HEK293T (cell line): ENCODE measurements at regions not wholly inside any gene's neighbourhood (a gene's known extent, or its start where the extent isn't known, plus 50 kb on each side); places are given as distances from the start of the nearest gene placed in this dataset.

Source experiments
- CTCF ChIA-PET: fragments of 350-600 bp; formaldehyde crosslinking; extraction: SDS; loops from one replicate; lab custom pipeline; 2021; ENCODE audit warnings: antibody characterized with exemption, inconsistent platforms; lab: Yijun Ruan, JAX
- POLR2A ChIA-PET: fragments of 350-600 bp; formaldehyde crosslinking; extraction: SDS; loops from one replicate; lab custom pipeline; 2020; ENCODE audit warnings: antibody characterized with exemption, inconsistent platforms; lab: Yijun Ruan, JAX
- DNase-seq: peaks from one replicate; pipeline ENCODE4 v3.0.0; 2012; ENCODE audit warnings: mixed read lengths; ENCODE audit errors: extremely low spot score
- ARNT ChIP-seq: fragments of 450-650 bp; IDR thresholded peaks from 2 replicates; pipeline ENCODE4 v1.6.1; 2017; ENCODE audit warnings: mild to moderate bottlenecking
- BHLHE40 ChIP-seq: fragments of 450-650 bp; IDR thresholded peaks from 2 replicates; pipeline ENCODE4 v1.6.1; 2016; ENCODE audit warnings: mild to moderate bottlenecking, moderate library complexity, borderline replicate concordance
- CTBP1 ChIP-seq: fragments of 450-650 bp; IDR thresholded peaks from 2 replicates; pipeline ENCODE4 v1.6.1; 2016; ENCODE audit warnings: borderline replicate concordance
- ELF4 ChIP-seq: fragments of 450-650 bp; IDR thresholded peaks from 2 replicates; pipeline ENCODE4 v1.6.1; 2017; ENCODE audit warnings: antibody characterized with exemption
- FOXA1 ChIP-seq: fragments of 450-650 bp; IDR thresholded peaks from 2 replicates; pipeline ENCODE4 v1.6.1; 2016; ENCODE audit warnings: mild to moderate bottlenecking
- FOXK2 ChIP-seq: fragments of 450-650 bp; IDR thresholded peaks from 2 replicates; pipeline ENCODE4 v1.6.1; 2016; ENCODE audit warnings: mild to moderate bottlenecking
- FOXM1 ChIP-seq: fragments of 450-650 bp; IDR thresholded peaks from 2 replicates; pipeline ENCODE4 v1.6.1; 2017; ENCODE audit warnings: mild to moderate bottlenecking, borderline replicate concordance
- HDGF ChIP-seq: fragments of 450-650 bp; IDR thresholded peaks from 2 replicates; pipeline ENCODE4 v1.6.1; 2017; ENCODE audit warnings: antibody characterized with exemption, borderline replicate concordance
- L3MBTL2 ChIP-seq: fragments of 450-650 bp; conservative IDR thresholded peaks from 2 replicates; pipeline ENCODE4 v1.6.1; 2016; ENCODE audit warnings: mild to moderate bottlenecking
- LEF1 ChIP-seq: fragments of 450-650 bp; IDR thresholded peaks from 2 replicates; pipeline ENCODE4 v1.6.1; 2017; ENCODE audit warnings: mild to moderate bottlenecking, borderline replicate concordance
- NFRKB ChIP-seq: fragments of 450-650 bp; IDR thresholded peaks from 2 replicates; pipeline ENCODE4 v1.6.1; 2016; ENCODE audit warnings: mild to moderate bottlenecking, moderate library complexity
- PKNOX1 ChIP-seq: fragments of 450-650 bp; IDR thresholded peaks from 2 replicates; pipeline ENCODE4 v1.6.1; 2016
- SP1 ChIP-seq: fragments of 450-650 bp; IDR thresholded peaks from 2 replicates; pipeline ENCODE4 v1.6.1; 2017
- SUZ12 ChIP-seq: fragments of 450-650 bp; IDR thresholded peaks from 2 replicates; pipeline ENCODE4 v1.6.1; 2016; ENCODE audit warnings: mild to moderate bottlenecking
- TARDBP ChIP-seq: fragments of 450-650 bp; IDR thresholded peaks from 2 replicates; pipeline ENCODE4 v1.6.1; 2016
- ZNF384 ChIP-seq: fragments of 450-650 bp; IDR thresholded peaks from 2 replicates; pipeline ENCODE4 v1.6.1; 2016

DNA sequence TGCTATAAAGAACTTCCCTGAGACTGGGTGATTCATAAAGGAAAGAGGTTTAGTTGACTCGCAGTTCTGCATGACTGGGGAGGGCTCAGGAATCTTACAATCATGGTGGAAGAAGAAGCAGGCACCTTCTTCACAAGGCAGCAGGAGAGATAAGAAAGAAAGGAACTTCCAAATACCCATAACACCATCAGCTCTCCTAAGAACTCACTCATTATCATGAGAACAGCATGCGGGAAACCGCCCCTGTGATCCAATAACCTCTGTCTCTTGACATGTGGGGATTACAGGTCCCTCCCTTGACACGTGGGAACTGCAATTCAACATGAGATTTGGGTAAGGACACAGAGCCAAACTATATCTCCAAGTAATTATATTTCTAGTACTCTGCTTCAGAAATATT is 163.8 kb upstream of the CDH20 start:
- TF ChIP-seq ZNF384 (no peak), PKNOX1 (no peak), SP1 (no peak), CTBP1 (no peak), TARDBP (no peak), SUZ12 (no peak)
- CTCF ChIA-PET: no interaction called here
- no peak for DNase-seq
- POLR2A ChIA-PET: no interaction called here

GRCh38 chr18:61172624-61173023 is 160.6 kb upstream of the CDH20 start:
- ChIA-PET POLR2A (no interaction called here), CTCF (no interaction called here)
- TF ChIP-seq FOXK2 (no peak), LEF1 (no peak), CTBP1 (no peak), SP1 (no peak), FOXM1 (no peak), L3MBTL2 (no peak), ZNF384 (no peak), HDGF (no peak), PKNOX1 (no peak), ELF4 (no peak), SUZ12 (no peak), BHLHE40 (no peak), FOXA1 (no peak), TARDBP (no peak), NFRKB (no peak), ARNT (no peak)
- no peak for DNase-seq

- ChIA-PET POLR2A (no interaction called here), CTCF (no interaction called here)
These were observed 159.7 kb upstream of the CDH20 start for GRCh38 chr18:61173554-61173953.

GRCh38 chr18:61183798-61184197 is 149.4 kb upstream of the CDH20 start:
- POLR2A ChIA-PET: no interaction called here
- TF ChIP-seq BHLHE40: no peak
- TF ChIP-seq SUZ12: no peak
- TF ChIP-seq FOXK2: no peak
- TF ChIP-seq CTBP1: no peak
- TF ChIP-seq ELF4: no peak
- TF ChIP-seq FOXM1: no peak
- TF ChIP-seq PKNOX1: no peak
- no peak for TF ChIP-seq L3MBTL2
- no peak for TF ChIP-seq LEF1
- no peak for TF ChIP-seq ARNT
- no peak for TF ChIP-seq SP1
- no peak for TF ChIP-seq TARDBP
- no peak for TF ChIP-seq ZNF384
- no peak for TF ChIP-seq NFRKB
- no peak for TF ChIP-seq FOXA1
- TF ChIP-seq HDGF: no peak
- CTCF ChIA-PET: no interaction called here
- DNase-seq: no peak

More at GRCh38 chr18:61173554-61173953, 159.7 kb upstream of the CDH20 start:
- DNase-seq: no peak
- TF ChIP-seq ARNT (no peak), FOXM1 (no peak), ZNF384 (no peak), SP1 (no peak), FOXK2 (no peak), FOXA1 (no peak), ELF4 (no peak), CTBP1 (no peak), NFRKB (no peak), LEF1 (no peak), PKNOX1 (no peak), L3MBTL2 (no peak), SUZ12 (no peak), HDGF (no peak), BHLHE40 (no peak), TARDBP (no peak)

- no peak for DNase-seq
- no peak for TF ChIP-seq TARDBP
- TF ChIP-seq FOXK2: no peak
- TF ChIP-seq FOXA1: no peak
- TF ChIP-seq BHLHE40: no peak
- TF ChIP-seq NFRKB: no peak
- no peak for TF ChIP-seq FOXM1
- TF ChIP-seq LEF1: no peak
- no peak for TF ChIP-seq SUZ12
- no peak for TF ChIP-seq ZNF384
- no peak for TF ChIP-seq PKNOX1
- TF ChIP-seq ELF4: no peak
- TF ChIP-seq ARNT: no peak
- no peak for TF ChIP-seq SP1
- no peak for TF ChIP-seq CTBP1
- no peak for TF ChIP-seq L3MBTL2
- no peak for TF ChIP-seq HDGF
- CTCF ChIA-PET: no interaction called here
- POLR2A ChIA-PET: no interaction called here
These were observed 145.3 kb upstream of the CDH20 start for GRCh38 chr18:61187971-61188370.
